Ectodermal cell (in vitro differentiated cells): ENCODE measurements at regions not wholly inside any gene's neighbourhood (a gene's known extent, or its start where the extent isn't known, plus 50 kb on each side); places are given as distances from the start of the nearest gene placed in this dataset.

ENCODE experiments used
- H3K27ac ChIP-seq: 2 replicates; pipeline ENCODE4 v1.7.0; 2013; ENCODE audit warnings: mild to moderate bottlenecking, low read depth, low read length; ENCODE audit not compliant: insufficient read depth, poor library complexity, severe bottlenecking
- H3K27me3 ChIP-seq: 2 replicates; pipeline ENCODE4 v1.7.0; 2013; ENCODE audit warnings: mild to moderate bottlenecking, low read length; ENCODE audit not compliant: insufficient read depth, control insufficient read depth, poor library complexity, severe bottlenecking
- H3K36me3 ChIP-seq: one replicate; pipeline ENCODE4 v1.7.0; 2013; ENCODE audit warnings: low read length; ENCODE audit not compliant: control insufficient read depth, insufficient read depth
- H3K4me1 ChIP-seq: one replicate; pipeline ENCODE4 v1.7.0; 2013; ENCODE audit warnings: low read length; ENCODE audit not compliant: control insufficient read depth, insufficient read depth
- H3K4me3 ChIP-seq: 2 replicates; pipeline ENCODE4 v1.7.0; 2013; ENCODE audit warnings: low read depth, low read length, control low read depth; ENCODE audit not compliant: insufficient read depth
- H3K9me3 ChIP-seq: 2 replicates; pipeline ENCODE4 v1.7.0; 2013; ENCODE audit warnings: mild to moderate bottlenecking, low read length, moderate library complexity; ENCODE audit not compliant: control insufficient read depth
- WGBS, 2 experiments: methylation state at CpG; one replicate each; pipeline ENCODE4 v1.1.7; 2013; ENCODE audit warnings: missing lambda C conversion rate in 2 of 2; 5-methylcytosine and 5-hydroxymethylcytosine counted together

GRCh38 chr10:128560993-128561392, 434.8 kb upstream of the MKI67 start:
- Histone ChIP-seq H3K4me1 (no peaks in the 10 kb centered on the region), H3K9me3 (no peaks in the 10 kb centered on the region), H3K27me3 (no peaks in the 10 kb centered on the region), H3K4me3 (no peak overlapping the region), H3K36me3 (no peaks in the 10 kb centered on the region), H3K27ac (no peak overlapping the region)
- WGBS, 2 experiments, result 94 to 99% methylated on average over 3 of the region's 3 CpGs

- Histone ChIP-seq H3K4me1 (no peaks in the 10 kb centered on the region), H3K4me3 (no peak overlapping the region), H3K9me3 (no peaks in the 10 kb centered on the region), H3K27ac (no peak overlapping the region), H3K36me3 (no peaks in the 10 kb centered on the region), H3K27me3 (no peaks in the 10 kb centered on the region)
- WGBS, 2 experiments, result 88 to 89% methylated on average over 5 of the region's 5 CpGs
Observed at GRCh38 chr10:128563387-128563786, 437.2 kb upstream of the MKI67 start.

- Histone ChIP-seq H3K9me3 (no peaks in the 10 kb centered on the region), H3K4me1 (no peaks in the 10 kb centered on the region), H3K36me3 (no peaks in the 10 kb centered on the region), H3K4me3 (no peak overlapping the region), H3K27ac (no peak overlapping the region), H3K27me3 (no peaks in the 10 kb centered on the region)
- 97% methylated on average over 6 of the region's 6 CpGs for WGBS, 2 experiments
Observed at GRCh38 chr10:128563904-128564303, 437.7 kb upstream of the MKI67 start.

- H3K9me3 ChIP-seq, result no peaks in the 10 kb centered on the region
- WGBS, 2 experiments, result 90 to 93% methylated on average over 13 of the region's 13 CpGs
- H3K4me3 ChIP-seq, result no peak overlapping the region
- no peaks in the 10 kb centered on the region for H3K36me3 ChIP-seq
- H3K27ac ChIP-seq, result no peak overlapping the region
- H3K27me3 ChIP-seq, result no peaks in the 10 kb centered on the region
- H3K4me1 ChIP-seq, result no peaks in the 10 kb centered on the region
Observed at GRCh38 chr10:128566361-128566968, 440.2 kb upstream of the MKI67 start.

- Histone ChIP-seq H3K4me3 (no peak overlapping the region), H3K36me3 (no peaks in the 10 kb centered on the region), H3K4me1 (no peaks in the 10 kb centered on the region), H3K9me3 (no peaks in the 10 kb centered on the region), H3K27me3 (no peaks in the 10 kb centered on the region), H3K27ac (no peak overlapping the region)
- WGBS, 2 experiments, result 83 to 85% methylated on average over 8 of the region's 8 CpGs
Observed at GRCh38 chr10:128567551-128567950, 441.3 kb upstream of the MKI67 start.

GRCh38 chr10:128568041-128568440, 441.8 kb upstream of the MKI67 start:
- H3K9me3 ChIP-seq, result no peaks in the 10 kb centered on the region
- H3K36me3 ChIP-seq, result no peaks in the 10 kb centered on the region
- no peak overlapping the region for H3K27ac ChIP-seq
- no peak overlapping the region for H3K4me3 ChIP-seq
- H3K4me1 ChIP-seq, result no peaks in the 10 kb centered on the region
- H3K27me3 ChIP-seq, result no peaks in the 10 kb centered on the region
- 93 to 95% methylated on average over 11 of the region's 11 CpGs for WGBS, 2 experiments

GRCh38 chr10:128568491-128568890, 442.3 kb upstream of the MKI67 start:
- no peak overlapping the region for H3K27ac ChIP-seq
- 90 to 93% methylated on average over 13 of the region's 13 CpGs for WGBS, 2 experiments
- no peak overlapping the region for H3K4me3 ChIP-seq
- H3K27me3 ChIP-seq, result no peaks in the 10 kb centered on the region
- H3K4me1 ChIP-seq, result no peaks in the 10 kb centered on the region
- H3K9me3 ChIP-seq, result no peaks in the 10 kb centered on the region
- no peaks in the 10 kb centered on the region for H3K36me3 ChIP-seq

- H3K4me3 ChIP-seq, result no peak overlapping the region
- 88 to 90% methylated on average over 24 of the region's 24 CpGs for WGBS, 2 experiments
- H3K9me3 ChIP-seq, result no peaks in the 10 kb centered on the region
- no peak overlapping the region for H3K27ac ChIP-seq
- H3K27me3 ChIP-seq, result no peaks in the 10 kb centered on the region
- H3K4me1 ChIP-seq, result no peaks in the 10 kb centered on the region
- H3K36me3 ChIP-seq, result no peaks in the 10 kb centered on the region
Observed at GRCh38 chr10:128568990-128569945, 443.0 kb upstream of the MKI67 start.

GRCh38 chr10:128570319-128570995, 444.2 kb upstream of the MKI67 start:
- 92 to 93% methylated on average over 12 of the region's 12 CpGs for WGBS, 2 experiments
- H3K4me3 ChIP-seq, result no peak overlapping the region

GRCh38 chr10:128571071-128571470, 444.8 kb upstream of the MKI67 start:
- WGBS, 2 experiments, result 94 to 95% methylated on average over 4 of the region's 4 CpGs
- Histone ChIP-seq H3K4me1 (no peaks in the 10 kb centered on the region), H3K36me3 (no peaks in the 10 kb centered on the region), H3K9me3 (no peaks in the 10 kb centered on the region), H3K27me3 (no peaks in the 10 kb centered on the region), H3K4me3 (no peak overlapping the region), H3K27ac (no peak overlapping the region)

More at GRCh38 chr10:128570319-128570995, 444.2 kb upstream of the MKI67 start:
- H3K4me1 ChIP-seq, result no peaks in the 10 kb centered on the region
- no peak overlapping the region for H3K27ac ChIP-seq
- H3K27me3 ChIP-seq, result no peaks in the 10 kb centered on the region
- no peaks in the 10 kb centered on the region for H3K9me3 ChIP-seq
- no peaks in the 10 kb centered on the region for H3K36me3 ChIP-seq
